HCT116 (cell line): ENCODE measurements at regions not wholly inside any gene's neighbourhood (a gene's known extent, or its start where the extent isn't known, plus 50 kb on each side); places are given as distances from the start of the nearest gene placed in this dataset.

ENCODE experiments used
- ATAC-seq: fragments of 200-7000 bp; cut with Tn5 transposase; 2 replicates; pipeline ENCODE4 v1.9.1; 2020; ENCODE audit warnings: mild to moderate bottlenecking, moderate library complexity
- BruUV-seq: library from RNA; stranded (reverse); fragments of 400-500 nt; replicated peaks from 2 replicates; lab custom pipeline; 2021; lab: Mats Ljungman, UMichigan
- CTCF ChIA-PET: fragments of 300-600 bp; sonication (Branson Sonifier 250); formaldehyde crosslinking; loops from one replicate; lab custom pipeline; 2021; ENCODE audit warnings: antibody characterized with exemption; lab: Charles Lee
- POLR2A ChIA-PET: fragments of 300-600, 350-600 bp; sonication (Branson Sonifier 250); formaldehyde crosslinking; loops from one replicate; lab custom pipeline; 2021; ENCODE audit warnings: antibody characterized with exemption; lab: Charles Lee
- RAD21 ChIA-PET, 2 experiments: fragments of 300-600 bp; sonication (Branson Sonifier 250); formaldehyde crosslinking; loops; one replicate each; lab custom pipeline; 2023; ENCODE audit warnings: low total read pairs in 2 of 2; ENCODE audit not compliant: uncharacterized antibody in 2 of 2, unreplicated experiment in 2 of 2, low non-redundant PET in 1 of 2; lab: Charles Lee
- DNase-seq: peaks from one replicate; pipeline ENCODE4 v3.0.0-alpha.2; 2010; ENCODE audit warnings: low read depth, low spot score
- H2AFZ ChIP-seq: fragments of 200-600 bp; shearing (Covaris generic), sonication (generic); 2 replicates; pipeline ENCODE4 v1.6.1; 2017; ENCODE audit warnings: low read depth, mixed run types, mixed read lengths, antibody characterized with exemption, low read length; ENCODE audit not compliant: poor library complexity, severe bottlenecking
- H3K27ac ChIP-seq: 2 replicates; pipeline ENCODE4 v1.5.1; 2012; ENCODE audit warnings: low read depth, low read length
- H3K27me3 ChIP-seq: fragments of 200-600 bp; sonication (generic); 2 replicates; pipeline ENCODE4 v1.6.1; 2016; ENCODE audit warnings: mixed run types, low read length, mixed read lengths; ENCODE audit not compliant: insufficient read depth
- H3K36me3 ChIP-seq, 2 experiments: fragments of 200-500 bp in 1 of 2; fragments of 200-600 bp in 1 of 2; sonication (Bioruptor generic) in 1 of 2; sonication (generic) in 1 of 2; 2 replicates each; pipeline versions ENCODE4 v1.5.1 to v1.6.1; 2014 to 2016; ENCODE audit warnings: low read length in 2 of 2, inconsistent platforms in 1 of 2, mixed read lengths in 1 of 2, mixed run types in 1 of 2; ENCODE audit not compliant: insufficient read depth in 2 of 2, control insufficient read depth in 1 of 2
- H3K4me1 ChIP-seq, 2 experiments: fragments of 200-600 bp in 1 of 2; sonication (generic) in 1 of 2; 2 replicates each; pipeline versions ENCODE4 v1.5.1 to v1.6.1; 2012 to 2017; ENCODE audit warnings: low read length in 2 of 2, inconsistent platforms in 1 of 2, mild to moderate bottlenecking in 1 of 2, mixed read lengths in 1 of 2, mixed run types in 1 of 2, moderate library complexity in 1 of 2; ENCODE audit not compliant: insufficient read depth in 2 of 2, control insufficient read depth in 1 of 2
- H3K4me2 ChIP-seq: fragments of 200-600 bp; sonication (generic); 2 replicates; pipeline ENCODE4 v1.6.1; 2017; ENCODE audit warnings: mixed run types, low read length, mixed read lengths
- H3K4me3 ChIP-seq, 2 experiments: fragments of 200-600 bp in 1 of 2; sonication (generic) in 1 of 2; replicated peaks in 1 of 2; 2 replicates each; pipeline ENCODE4 v1.5.1; 2011 to 2016; ENCODE audit warnings: low read length in 2 of 2, control low read depth in 1 of 2, low read depth in 1 of 2, mild to moderate bottlenecking in 1 of 2, mixed read lengths in 1 of 2, mixed run types in 1 of 2
- H3K79me2 ChIP-seq: fragments of 200-600 bp; sonication (generic); 2 replicates; pipeline ENCODE4 v1.6.1; 2017; ENCODE audit warnings: mild to moderate bottlenecking, mixed run types, low read length, moderate library complexity, mixed read lengths; ENCODE audit not compliant: insufficient read depth
- H3K9ac ChIP-seq: fragments of 200-600 bp; sonication (generic); 2 replicates; pipeline ENCODE4 v1.6.1; 2016; ENCODE audit warnings: low read length, mixed read lengths
- H3K9me2 ChIP-seq: fragments of 200-600 bp; sonication (generic), shearing (Covaris generic); 2 replicates; pipeline ENCODE4 v1.6.1; 2017; ENCODE audit warnings: mixed run types, mild to moderate bottlenecking, moderate library complexity; ENCODE audit not compliant: insufficient read depth
- H3K9me3 ChIP-seq, 2 experiments: fragments of 200-500 bp in 1 of 2; fragments of 200-600 bp in 1 of 2; sonication (Bioruptor generic) in 1 of 2; sonication (generic) in 1 of 2; 2 replicates each; pipeline ENCODE4 v1.6.1; 2014 to 2017; ENCODE audit warnings: low read length in 2 of 2, mixed read lengths in 2 of 2, inconsistent platforms in 1 of 2, low read depth in 1 of 2, mild to moderate bottlenecking in 1 of 2, mixed run types in 1 of 2, moderate library complexity in 1 of 2; ENCODE audit not compliant: control insufficient read depth in 1 of 2, insufficient read depth in 1 of 2
- H4K20me1 ChIP-seq: fragments of 200-600 bp; sonication (generic), shearing (Covaris generic); 2 replicates; pipeline ENCODE4 v1.6.1; 2017; ENCODE audit warnings: mixed run types, mild to moderate bottlenecking, moderate library complexity; ENCODE audit not compliant: insufficient read depth
- ATF3 ChIP-seq: IDR thresholded peaks from 2 replicates; pipeline ENCODE4 v1.6.1; 2012
- CTCF ChIP-seq, 3 experiments: fragments of 200-600 bp in 1 of 3; sonication (generic) in 1 of 3; IDR thresholded peaks in 2 of 3; conservative IDR thresholded peaks in 1 of 3; 2 replicates each; pipeline ENCODE4 v1.5.1; 2012 to 2017; ENCODE audit warnings: low read depth in 2 of 3, low read length in 2 of 3, antibody characterized with exemption in 1 of 3, borderline replicate concordance in 1 of 3, control low read depth in 1 of 3, mild to moderate bottlenecking in 1 of 3, mixed read lengths in 1 of 3, mixed run types in 1 of 3, moderate library complexity in 1 of 3; ENCODE audit not compliant: insufficient read depth in 1 of 3
- FOSL1 ChIP-seq: IDR thresholded peaks from 2 replicates; pipeline ENCODE4 v1.6.1; 2012; ENCODE audit warnings: low read depth
- MAX ChIP-seq: IDR thresholded peaks from 2 replicates; pipeline ENCODE4 v1.6.1; 2012
- POLR2A ChIP-seq: IDR thresholded peaks from 2 replicates; pipeline ENCODE4 v1.7.0; 2011; ENCODE audit warnings: borderline replicate concordance; ENCODE audit not compliant: insufficient read depth, insufficient read length; ENCODE audit errors: extremely low read depth
- POLR2AphosphoS5 ChIP-seq: IDR thresholded peaks from 2 replicates; pipeline ENCODE4 v1.6.1; 2011; ENCODE audit warnings: mild to moderate bottlenecking, low read depth, low read length, moderate library complexity
- RAD21 ChIP-seq: IDR thresholded peaks from 2 replicates; pipeline ENCODE4 v1.6.1; 2012; ENCODE audit warnings: low read depth, mild to moderate bottlenecking
- REST ChIP-seq: IDR thresholded peaks from 2 replicates; pipeline ENCODE4 v1.6.1; 2012; ENCODE audit warnings: low read depth
- SIN3A ChIP-seq: IDR thresholded peaks from 2 replicates; pipeline ENCODE4 v1.6.1; 2012; ENCODE audit warnings: low read depth
- TCF7L2 ChIP-seq: IDR thresholded peaks from 2 replicates; pipeline ENCODE4 v1.7.0; 2011; ENCODE audit warnings: borderline replicate concordance, inconsistent platforms; ENCODE audit not compliant: insufficient read depth, insufficient read length; ENCODE audit errors: extremely low read depth
- ZFX ChIP-seq: fragments of 450-650 bp; IDR thresholded peaks from 2 replicates; pipeline ENCODE4 v1.6.1; 2017
- ZNF274 ChIP-seq: fragments of 200-500 bp; sonication (Bioruptor generic); IDR thresholded peaks from 2 replicates; pipeline ENCODE4 v1.6.1; 2014; ENCODE audit warnings: mild to moderate bottlenecking, low read depth, low read length, inconsistent platforms
- intact Hi-C: fragments of 100-400 bp; cut with micrococcal nuclease; formaldehyde crosslinking; loops from 2 replicates; pipeline ENCODE4 v1.10.0; 2022
- TF ChIP-seq, protein P1 (sequence below): IDR thresholded peaks from 2 replicates; pipeline ENCODE4 v1.6.1; 2011; ENCODE audit warnings: mild to moderate bottlenecking, low read length, moderate library complexity; ENCODE audit not compliant: insufficient replicate concordance; ENCODE audit errors: extremely low read depth

DNA sequence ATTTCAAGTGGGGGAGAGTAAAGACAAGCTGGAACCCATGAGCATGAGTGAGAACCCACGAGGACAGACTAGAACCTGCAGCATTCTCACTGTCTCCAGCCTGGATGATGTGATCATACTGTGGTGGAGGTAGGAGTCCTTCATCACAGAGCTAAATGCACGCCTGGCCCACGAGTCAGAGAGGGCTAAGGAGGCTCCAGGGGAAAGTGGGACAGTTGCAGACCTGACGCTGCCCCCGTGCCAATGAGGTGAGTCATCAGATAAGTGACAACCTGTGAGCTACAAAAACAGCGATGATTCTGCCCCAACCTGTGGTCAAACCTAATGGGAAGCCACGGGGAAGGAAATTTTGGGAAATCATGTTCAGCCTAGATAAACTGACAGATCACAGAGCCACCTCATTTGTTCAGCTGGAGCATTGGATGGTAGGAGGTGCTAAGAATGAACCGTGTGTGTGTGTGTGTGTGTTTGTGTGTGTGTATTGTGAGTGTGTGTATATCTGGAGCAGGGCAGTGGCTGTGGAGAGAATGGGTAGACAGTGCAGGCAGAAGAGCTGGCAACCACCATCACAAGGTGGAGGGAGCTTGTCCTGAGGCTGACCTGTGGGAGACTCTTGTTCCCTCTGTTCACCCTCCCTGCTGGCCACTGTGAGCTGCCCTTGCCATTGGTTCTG is 131.8 kb downstream of the UTP18 start (continued):
- TF ChIP-seq CTCF (IDR thresholded peaks at IDR 0.05 in 2 of 3, conservative IDR thresholded peaks at IDR 0.05 in 1 of 3; ENCODE audit: borderline replicate concordance in 1 of 3, insufficient read depth in 1 of 3, low read depth in 2 of 3, low read length in 2 of 3) (no peak), RAD21 (no peak), ZFX (no peak)

GRCh38 chr17:51395621-51396020 is 135.3 kb downstream of the UTP18 start:
- Histone ChIP-seq H2AFZ (no peak overlapping the region), H4K20me1 (no peaks in the 10 kb centered on the region), H3K4me1 (peaks cover 8 to 22% of the 10 kb centered on the region in 2 experiments; a peak in 3 of 4 replicates), H3K36me3 (no peaks in the 10 kb centered on the region), H3K27ac (no peak overlapping the region), H3K9ac (no peak overlapping the region), H3K79me2 (no peaks in the 10 kb centered on the region), H3K4me2 (no peak overlapping the region), H3K27me3 (no peaks in the 10 kb centered on the region), H3K4me3 (no peak overlapping the region), H3K9me3 (no peaks in the 10 kb centered on the region), H3K9me2 (no peaks in the 10 kb centered on the region)
- DNase-seq: no peak
- BruUV-seq: no TSS peak
- POLR2A ChIA-PET: no interaction called here
- ATAC-seq: no peak
- CTCF ChIA-PET: no interaction called here
- intact Hi-C loops: no loop called here
- RAD21 ChIA-PET: no interaction called here
- TF ChIP-seq REST: no peak
- no peak for TF ChIP-seq FOSL1
- TF ChIP-seq ATF3: no peak
- TF ChIP-seq, protein P1, sequence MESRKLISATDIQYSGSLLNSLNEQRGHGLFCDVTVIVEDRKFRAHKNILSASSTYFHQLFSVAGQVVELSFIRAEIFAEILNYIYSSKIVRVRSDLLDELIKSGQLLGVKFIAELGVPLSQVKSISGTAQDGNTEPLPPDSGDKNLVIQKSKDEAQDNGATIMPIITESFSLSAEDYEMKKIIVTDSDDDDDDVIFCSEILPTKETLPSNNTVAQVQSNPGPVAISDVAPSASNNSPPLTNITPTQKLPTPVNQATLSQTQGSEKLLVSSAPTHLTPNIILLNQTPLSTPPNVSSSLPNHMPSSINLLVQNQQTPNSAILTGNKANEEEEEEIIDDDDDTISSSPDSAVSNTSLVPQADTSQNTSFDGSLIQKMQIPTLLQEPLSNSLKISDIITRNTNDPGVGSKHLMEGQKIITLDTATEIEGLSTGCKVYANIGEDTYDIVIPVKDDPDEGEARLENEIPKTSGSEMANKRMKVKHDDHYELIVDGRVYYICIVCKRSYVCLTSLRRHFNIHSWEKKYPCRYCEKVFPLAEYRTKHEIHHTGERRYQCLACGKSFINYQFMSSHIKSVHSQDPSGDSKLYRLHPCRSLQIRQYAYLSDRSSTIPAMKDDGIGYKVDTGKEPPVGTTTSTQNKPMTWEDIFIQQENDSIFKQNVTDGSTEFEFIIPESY: no peak
- no peak for TF ChIP-seq MAX
- TF ChIP-seq TCF7L2: no peak
- TF ChIP-seq POLR2AphosphoS5: no peak
- no peak for TF ChIP-seq POLR2A
- TF ChIP-seq ZNF274: no peak
- no peak for TF ChIP-seq ZFX
- no peak for TF ChIP-seq SIN3A
- TF ChIP-seq CTCF (IDR thresholded peaks at IDR 0.05 in 2 of 3, conservative IDR thresholded peaks at IDR 0.05 in 1 of 3; ENCODE audit: borderline replicate concordance in 1 of 3, insufficient read depth in 1 of 3, low read depth in 2 of 3, low read length in 2 of 3): no peak
